GM12878 (cell line): ENCODE measurements at regions not wholly inside any gene's neighbourhood (a gene's known extent, or its start where the extent isn't known, plus 50 kb on each side); places are given as distances from the start of the nearest gene placed in this dataset.

Experiments
- ATAC-seq: fragments of 200-7000 bp; cut with Tn5 transposase; 3 replicates; pipeline ENCODE4 v1.9.1; 2020; ENCODE audit warnings: mild to moderate bottlenecking, moderate library complexity
- BruUV-seq: library from RNA; stranded (reverse); fragments of 400-500 nt; replicated peaks from 2 replicates; lab custom pipeline; 2021; lab: Mats Ljungman, UMichigan
- CTCF ChIA-PET: fragments of 300-600 bp; sonication (Branson Sonifier 250); formaldehyde crosslinking; extraction: SDS; loops from one replicate; lab custom pipeline; 2021; ENCODE audit warnings: inconsistent platforms; lab: Yijun Ruan, JAX
- POLR2A ChIA-PET: fragments of 350-600 bp; formaldehyde crosslinking; extraction: SDS; loops from one replicate; lab custom pipeline; 2021; ENCODE audit warnings: inconsistent platforms; lab: Charles Lee
- RAD21 ChIA-PET: fragments of 300-600 bp; sonication (Branson Sonifier 250); formaldehyde crosslinking; loops from one replicate; lab custom pipeline; 2023; ENCODE audit warnings: antibody characterized with exemption; ENCODE audit not compliant: unreplicated experiment; lab: Charles Lee
- SMC1A ChIA-PET: fragments of 300-600 bp; sonication (Branson Sonifier 250); formaldehyde crosslinking; loops from one replicate; lab custom pipeline; 2023; ENCODE audit not compliant: unreplicated experiment, uncharacterized antibody; lab: Charles Lee
- DNase-seq: peaks from one replicate; pipeline ENCODE4 v3.0.0-alpha.2; 2011; ENCODE audit warnings: low read depth, low spot score
- FAIRE-seq: peaks from 3 replicates; lab custom pipeline; 2011; peaks lifted over from hg19 to GRCh38; lab: Jason Lieb, UNC
- H2AFZ ChIP-seq: 2 replicates; pipeline ENCODE4 v1.6.0; 2011; ENCODE audit warnings: low read depth, low read length, control low read depth; ENCODE audit not compliant: control insufficient read depth
- H3K27ac ChIP-seq: 2 replicates; pipeline ENCODE4 v1.5.1; 2011; ENCODE audit warnings: control low read depth; ENCODE audit not compliant: control insufficient read depth, insufficient read depth
- H3K27me3 ChIP-seq, 2 experiments: replicated peaks in 1 of 2; 2 replicates each; pipeline versions ENCODE4 v1.6.0 to v1.6.1; 2011; ENCODE audit warnings: low read length in 1 of 2; ENCODE audit not compliant: control insufficient read depth in 2 of 2, insufficient read depth in 2 of 2
- H3K36me3 ChIP-seq, 2 experiments: 2 replicates each; pipeline ENCODE4 v1.5.1; 2011; ENCODE audit warnings: low read length in 1 of 2; ENCODE audit not compliant: control insufficient read depth in 2 of 2, insufficient read depth in 2 of 2
- H3K4me1 ChIP-seq: 2 replicates; pipeline ENCODE4 v1.6.1; 2011; ENCODE audit warnings: mild to moderate bottlenecking, low read length, moderate library complexity, mixed read lengths; ENCODE audit not compliant: control insufficient read depth, insufficient read depth
- H3K4me2 ChIP-seq: 2 replicates; pipeline ENCODE4 v1.6.0; 2011; ENCODE audit warnings: control low read depth; ENCODE audit not compliant: control insufficient read depth, insufficient read depth
- H3K4me3 ChIP-seq: fragments of 200-600 bp; sonication (generic); 2 replicates; pipeline ENCODE4 v1.5.1; 2016
- H3K79me2 ChIP-seq: 2 replicates; pipeline ENCODE4 v1.6.0; 2011; ENCODE audit warnings: low read length; ENCODE audit not compliant: control insufficient read depth, insufficient read depth
- H3K9ac ChIP-seq: 2 replicates; pipeline ENCODE4 v1.8.0; 2011; ENCODE audit warnings: low read length, control low read depth, mixed read lengths; ENCODE audit not compliant: control insufficient read depth, insufficient read depth
- H3K9me3 ChIP-seq: replicated peaks from 3 replicates; pipeline ENCODE4 v1.5.1; 2011; ENCODE audit warnings: mild to moderate bottlenecking, low read length; ENCODE audit not compliant: control insufficient read depth, insufficient read depth
- H4K20me1 ChIP-seq: 2 replicates; pipeline ENCODE4 v1.6.0; 2011; ENCODE audit not compliant: control insufficient read depth, insufficient read depth
- CBX3 ChIP-seq: fragments of 200-600 bp; sonication (generic); IDR thresholded peaks from 2 replicates; pipeline ENCODE4 v1.6.1; 2016; ENCODE audit warnings: low read depth, borderline replicate concordance
- CEBPZ ChIP-seq: fragments of 150-350 bp; IDR thresholded peaks from 2 replicates; pipeline ENCODE4 v1.6.1; 2016; ENCODE audit warnings: low read depth, low read length
- CHD4 ChIP-seq: fragments of 200-600 bp; sonication (generic); IDR thresholded peaks from 2 replicates; pipeline ENCODE4 v1.6.1; 2016; ENCODE audit warnings: mild to moderate bottlenecking
- EZH2 ChIP-seq: IDR thresholded peaks from 2 replicates; pipeline ENCODE4 v1.6.1; 2012; ENCODE audit warnings: low read depth, mild to moderate bottlenecking, control low read depth, inconsistent platforms, low read length, borderline replicate concordance; ENCODE audit not compliant: control insufficient read depth
- FOXK2 ChIP-seq: fragments of 450-650 bp; IDR thresholded peaks from 2 replicates; pipeline ENCODE4 v1.6.1; 2017; ENCODE audit warnings: mild to moderate bottlenecking, moderate library complexity
- HDAC2 ChIP-seq: fragments of 200-600 bp; sonication (generic); IDR thresholded peaks from 2 replicates; pipeline ENCODE4 v1.6.1; 2017
- KLF5 ChIP-seq: fragments of 450-650 bp; IDR thresholded peaks from 2 replicates; pipeline ENCODE4 v1.6.1; 2014; ENCODE audit warnings: mild to moderate bottlenecking; ENCODE audit not compliant: partially characterized antibody
- NFXL1 ChIP-seq: fragments of 450-650 bp; IDR thresholded peaks from 2 replicates; pipeline ENCODE4 v1.6.1; 2017; ENCODE audit warnings: antibody characterized with exemption, mild to moderate bottlenecking, borderline replicate concordance
- NR2C2 ChIP-seq: IDR thresholded peaks from 2 replicates; pipeline ENCODE4 v1.6.1; 2011; ENCODE audit warnings: borderline replicate concordance, low read depth; ENCODE audit not compliant: control insufficient read depth, insufficient read length
- PAX5 ChIP-seq: IDR thresholded peaks from 2 replicates; pipeline ENCODE4 v1.6.1; 2011; ENCODE audit warnings: low read depth, low read length, borderline replicate concordance
- SPI1 ChIP-seq: IDR thresholded peaks from 2 replicates; pipeline ENCODE4 v1.6.1; 2011; ENCODE audit warnings: low read depth, mild to moderate bottlenecking, low read length, moderate library complexity, borderline replicate concordance; ENCODE audit not compliant: insufficient read depth
- SREBF1 ChIP-seq: IDR thresholded peaks from 2 replicates; pipeline ENCODE4 v1.6.1; 2012; ENCODE audit warnings: mild to moderate bottlenecking, low read length
- TARDBP ChIP-seq: IDR thresholded peaks from 2 replicates; pipeline ENCODE4 v1.6.1; 2016; ENCODE audit warnings: borderline replicate concordance
- WGBS: methylation state at CpG from one replicate; pipeline ENCODE4 v1.1.6; 2016; ENCODE audit warnings: low lambda C conversion rate; ENCODE audit not compliant: insufficient replicate concordance, insufficient coverage; ENCODE audit errors: missing lambda C conversion rate; 5-methylcytosine and 5-hydroxymethylcytosine counted together
- in situ Hi-C: fragments of 300-500 bp; cut with MboI; formaldehyde crosslinking; loops from 9 replicates; pipeline ENCODE4 v1.14.3; 2018; ENCODE audit warnings: mixed read lengths
- intact Hi-C: fragments of 100-400 bp; cut with micrococcal nuclease; formaldehyde crosslinking; loops from one replicate; pipeline ENCODE4 v1.14.2; 2022; ENCODE audit not compliant: unreplicated experiment
- TF ChIP-seq, protein P1 (sequence below): fragments of 450-650 bp; IDR thresholded peaks from 2 replicates; pipeline ENCODE4 v1.6.1; 2017; ENCODE audit warnings: mild to moderate bottlenecking, low read depth, inconsistent platforms; ENCODE audit not compliant: poor library complexity, severe bottlenecking

- H3K79me2 ChIP-seq: no peaks in the 10 kb centered on the region
- no peaks in the 10 kb centered on the region for H3K9me3 ChIP-seq
- no TSS peak for BruUV-seq
- no peak for ATAC-seq
- H3K4me3 ChIP-seq: no peak overlapping the region
- in situ Hi-C loops (no loop called here), intact Hi-C loops (no loop called here)
- no peaks in the 10 kb centered on the region for H3K4me1 ChIP-seq
- H4K20me1 ChIP-seq: no peaks in the 10 kb centered on the region
- ChIA-PET CTCF (no interaction called here), POLR2A (interaction anchor here (0.6 kb wide), 1 partner anchor 936 kb away, joined by 4 read pairs; no protein-coding TSS in a partner anchor), SMC1A (interaction anchor here (0.7 to 1.7 kb wide), 3 partner anchors 8 to 600 kb away, joined by 3 to 6 read pairs (median 4); no protein-coding TSS in a partner anchor), RAD21 (no interaction called here)
- H2AFZ ChIP-seq: no peak overlapping the region
- no peaks in the 10 kb centered on the region for H3K27me3 ChIP-seq
- no peak for FAIRE-seq
- no peak for DNase-seq
- H3K36me3 ChIP-seq: no peaks in the 10 kb centered on the region
- TF ChIP-seq CBX3 (no peak), SPI1 (no peak), CHD4 (no peak), NR2C2 (no peak), HDAC2 (no peak), TARDBP (no peak), EZH2 (no peak), NFXL1 (no peak), PAX5 (no peak), KLF5 (no peak), CEBPZ (no peak), SREBF1 (no peak), FOXK2 (no peak)
- TF ChIP-seq, protein P1, sequence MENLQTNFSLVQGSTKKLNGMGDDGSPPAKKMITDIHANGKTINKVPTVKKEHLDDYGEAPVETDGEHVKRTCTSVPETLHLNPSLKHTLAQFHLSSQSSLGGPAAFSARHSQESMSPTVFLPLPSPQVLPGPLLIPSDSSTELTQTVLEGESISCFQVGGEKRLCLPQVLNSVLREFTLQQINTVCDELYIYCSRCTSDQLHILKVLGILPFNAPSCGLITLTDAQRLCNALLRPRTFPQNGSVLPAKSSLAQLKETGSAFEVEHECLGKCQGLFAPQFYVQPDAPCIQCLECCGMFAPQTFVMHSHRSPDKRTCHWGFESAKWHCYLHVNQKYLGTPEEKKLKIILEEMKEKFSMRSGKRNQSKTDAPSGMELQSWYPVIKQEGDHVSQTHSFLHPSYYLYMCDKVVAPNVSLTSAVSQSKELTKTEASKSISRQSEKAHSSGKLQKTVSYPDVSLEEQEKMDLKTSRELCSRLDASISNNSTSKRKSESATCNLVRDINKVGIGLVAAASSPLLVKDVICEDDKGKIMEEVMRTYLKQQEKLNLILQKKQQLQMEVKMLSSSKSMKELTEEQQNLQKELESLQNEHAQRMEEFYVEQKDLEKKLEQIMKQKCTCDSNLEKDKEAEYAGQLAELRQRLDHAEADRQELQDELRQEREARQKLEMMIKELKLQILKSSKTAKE: no peak
- H3K9ac ChIP-seq: no peak overlapping the region
- WGBS: 2% methylated on average over 3 of the region's 3 CpGs
- no peak overlapping the region for H3K4me2 ChIP-seq
- no peak overlapping the region for H3K27ac ChIP-seq
Observed at GRCh38 chr6:22668717-22669116, 99.4 kb downstream of the HDGFL1 start.
